ENCODE measurements at regions not wholly inside any gene's neighbourhood (a gene's known extent, or its start where the extent isn't known, plus 50 kb on each side); places are given as distances from the start of the nearest gene placed in this dataset.
"Not testable (repeated sequence)": the region's sequence is repeated elsewhere in the genome, so short reads cannot be mapped to it uniquely, and the experiment has no call there.

- Histone ChIP-seq H3K79me2 (ENCODE audit: control insufficient read depth, insufficient read depth, low read length, unreplicated experiment) (no peaks in the 10 kb centered on the region), H3K4me1 (ENCODE audit: control insufficient read depth, insufficient read depth, low read length, unreplicated experiment) (no peaks in the 10 kb centered on the region), H3K27ac (ENCODE audit: low read depth, low read length) (no peak overlapping the region), H2AFZ (ENCODE audit: low read length, unreplicated experiment) (no peak overlapping the region), H3K36me3 (ENCODE audit: insufficient read depth, low read length) (no peaks in the 10 kb centered on the region), H3K27me3 (ENCODE audit: insufficient read depth, low read length) (no peaks in the 10 kb centered on the region), H3K4me3 (ENCODE audit: low read depth, low read length) (no peak overlapping the region)
Observed at GRCh38 chr5:13601112-13601511, 343.4 kb downstream of the DNAH5 start.

DNA sequence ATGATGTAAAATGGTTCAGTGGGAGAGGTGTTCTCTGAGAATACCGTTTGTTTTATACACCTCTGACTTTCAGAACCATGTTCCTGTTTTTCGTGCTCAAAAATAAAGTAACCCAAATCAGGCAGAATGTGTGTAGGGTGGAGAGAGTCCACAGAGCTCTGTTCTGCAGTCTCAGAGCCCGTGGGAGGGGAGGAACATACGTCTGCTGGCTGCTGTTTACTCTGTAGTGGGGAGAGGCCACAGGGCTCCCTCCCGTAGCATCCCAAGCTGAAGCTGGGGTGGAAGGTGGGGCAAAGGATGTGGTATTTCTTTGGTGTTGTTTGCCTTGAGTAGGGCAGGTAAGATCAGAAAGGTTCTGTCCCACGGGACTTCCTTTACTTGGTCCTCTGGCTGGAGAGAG is 348.5 kb downstream of the DNAH5 start:
- Histone ChIP-seq H3K36me3 (ENCODE audit: insufficient read depth, low read length) (no peaks in the 10 kb centered on the region), H3K79me2 (ENCODE audit: control insufficient read depth, insufficient read depth, low read length, unreplicated experiment) (no peaks in the 10 kb centered on the region), H3K27ac (ENCODE audit: low read depth, low read length) (no peak overlapping the region), H2AFZ (ENCODE audit: low read length, unreplicated experiment) (no peak overlapping the region), H3K4me1 (ENCODE audit: control insufficient read depth, insufficient read depth, low read length, unreplicated experiment) (peaks cover 4% of the 10 kb centered on the region), H3K27me3 (ENCODE audit: insufficient read depth, low read length) (no peaks in the 10 kb centered on the region), H3K4me3 (ENCODE audit: low read depth, low read length) (no peak overlapping the region)

- no peaks in the 10 kb centered on the region for H3K79me2 ChIP-seq (ENCODE audit: control insufficient read depth, insufficient read depth, low read length, unreplicated experiment)
- H2AFZ ChIP-seq (ENCODE audit: low read length, unreplicated experiment): no peak overlapping the region
- peaks cover 4% of the 10 kb centered on the region for H3K4me1 ChIP-seq (ENCODE audit: control insufficient read depth, insufficient read depth, low read length, unreplicated experiment)
- H3K36me3 ChIP-seq (ENCODE audit: insufficient read depth, low read length): no peaks in the 10 kb centered on the region
- H3K27me3 ChIP-seq (ENCODE audit: insufficient read depth, low read length): no peaks in the 10 kb centered on the region
- H3K4me3 ChIP-seq (ENCODE audit: low read depth, low read length): no peak overlapping the region
- H3K27ac ChIP-seq (ENCODE audit: low read depth, low read length): no peak overlapping the region
Observed at GRCh38 chr5:13591621-13592020, 352.9 kb downstream of the DNAH5 start.

GRCh38 chr5:13585324-13585723 is 359.2 kb downstream of the DNAH5 start:
- no peaks in the 10 kb centered on the region for H3K36me3 ChIP-seq (ENCODE audit: insufficient read depth, low read length)
- H3K79me2 ChIP-seq (ENCODE audit: control insufficient read depth, insufficient read depth, low read length, unreplicated experiment): no peaks in the 10 kb centered on the region

GRCh38 chr5:13581914-13582313 is 362.6 kb downstream of the DNAH5 start:
- Histone ChIP-seq H3K4me1 (ENCODE audit: control insufficient read depth, insufficient read depth, low read length, unreplicated experiment) (no peaks in the 10 kb centered on the region), H3K27me3 (ENCODE audit: insufficient read depth, low read length) (no peaks in the 10 kb centered on the region), H3K79me2 (ENCODE audit: control insufficient read depth, insufficient read depth, low read length, unreplicated experiment) (no peaks in the 10 kb centered on the region), H3K27ac (ENCODE audit: low read depth, low read length) (no peak overlapping the region), H3K4me3 (ENCODE audit: low read depth, low read length) (no peak overlapping the region), H3K36me3 (ENCODE audit: insufficient read depth, low read length) (no peaks in the 10 kb centered on the region), H2AFZ (ENCODE audit: low read length, unreplicated experiment) (no peak overlapping the region)

More at GRCh38 chr5:13585324-13585723, 359.2 kb downstream of the DNAH5 start:
- H3K4me1 ChIP-seq (ENCODE audit: control insufficient read depth, insufficient read depth, low read length, unreplicated experiment): no peaks in the 10 kb centered on the region
- no peaks in the 10 kb centered on the region for H3K27me3 ChIP-seq (ENCODE audit: insufficient read depth, low read length)
- no peak overlapping the region for H3K4me3 ChIP-seq (ENCODE audit: low read depth, low read length)
- H3K27ac ChIP-seq (ENCODE audit: low read depth, low read length): no peak overlapping the region
- H2AFZ ChIP-seq (ENCODE audit: low read length, unreplicated experiment): no peak overlapping the region

- Histone ChIP-seq H3K4me3 (ENCODE audit: low read depth, low read length) (no peak overlapping the region), H2AFZ (ENCODE audit: low read length, unreplicated experiment) (no peak overlapping the region), H3K27me3 (ENCODE audit: insufficient read depth, low read length) (no peaks in the 10 kb centered on the region)
Observed at GRCh38 chr5:13581132-13581531, 363.4 kb downstream of the DNAH5 start.

DNA sequence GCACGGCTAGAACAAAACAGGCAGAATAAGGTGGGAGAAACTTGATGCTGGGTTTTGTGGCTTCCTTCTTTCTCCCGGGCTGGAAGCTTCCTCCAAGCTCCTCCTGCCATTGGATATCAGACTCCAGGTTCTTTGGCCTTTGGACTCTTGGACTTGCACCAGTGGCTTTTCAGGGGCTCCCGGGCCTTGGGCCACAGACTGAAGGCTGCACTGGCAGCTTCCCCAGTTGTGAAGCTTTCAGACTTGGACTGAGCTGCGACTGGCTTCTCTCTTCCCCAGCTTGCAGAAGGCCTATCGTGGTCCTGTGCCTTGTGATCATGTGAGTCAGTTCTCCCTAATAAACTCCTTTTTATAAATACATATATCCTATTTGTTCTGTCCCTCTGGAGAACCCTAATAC is 364.4 kb downstream of the DNAH5 start:
- Histone ChIP-seq H2AFZ (ENCODE audit: low read length, unreplicated experiment) (no peak overlapping the region), H3K27ac (ENCODE audit: low read depth, low read length) (no peak overlapping the region), H3K36me3 (ENCODE audit: insufficient read depth, low read length) (no peaks in the 10 kb centered on the region), H3K79me2 (ENCODE audit: control insufficient read depth, insufficient read depth, low read length, unreplicated experiment) (no peaks in the 10 kb centered on the region), H3K27me3 (ENCODE audit: insufficient read depth, low read length) (no peaks in the 10 kb centered on the region), H3K4me1 (ENCODE audit: control insufficient read depth, insufficient read depth, low read length, unreplicated experiment) (no peaks in the 10 kb centered on the region), H3K4me3 (ENCODE audit: low read depth, low read length) (no peak overlapping the region)

More at GRCh38 chr5:13581132-13581531, 363.4 kb downstream of the DNAH5 start:
- Histone ChIP-seq H3K36me3 (ENCODE audit: insufficient read depth, low read length) (no peaks in the 10 kb centered on the region), H3K79me2 (ENCODE audit: control insufficient read depth, insufficient read depth, low read length, unreplicated experiment) (no peaks in the 10 kb centered on the region), H3K27ac (ENCODE audit: low read depth, low read length) (no peak overlapping the region), H3K4me1 (ENCODE audit: control insufficient read depth, insufficient read depth, low read length, unreplicated experiment) (no peaks in the 10 kb centered on the region)

- not testable (repeated sequence) for H3K27me3 ChIP-seq (ENCODE audit: insufficient read depth, low read length); H3K27ac ChIP-seq (ENCODE audit: low read depth, low read length); H2AFZ ChIP-seq (ENCODE audit: low read length, unreplicated experiment); H3K4me1 ChIP-seq (ENCODE audit: control insufficient read depth, insufficient read depth, low read length, unreplicated experiment); H3K36me3 ChIP-seq (ENCODE audit: insufficient read depth, low read length); H3K79me2 ChIP-seq (ENCODE audit: control insufficient read depth, insufficient read depth, low read length, unreplicated experiment); H3K4me3 ChIP-seq (ENCODE audit: low read depth, low read length)
Observed at GRCh38 chr5:13579091-13579490, 365.4 kb downstream of the DNAH5 start.

DNA sequence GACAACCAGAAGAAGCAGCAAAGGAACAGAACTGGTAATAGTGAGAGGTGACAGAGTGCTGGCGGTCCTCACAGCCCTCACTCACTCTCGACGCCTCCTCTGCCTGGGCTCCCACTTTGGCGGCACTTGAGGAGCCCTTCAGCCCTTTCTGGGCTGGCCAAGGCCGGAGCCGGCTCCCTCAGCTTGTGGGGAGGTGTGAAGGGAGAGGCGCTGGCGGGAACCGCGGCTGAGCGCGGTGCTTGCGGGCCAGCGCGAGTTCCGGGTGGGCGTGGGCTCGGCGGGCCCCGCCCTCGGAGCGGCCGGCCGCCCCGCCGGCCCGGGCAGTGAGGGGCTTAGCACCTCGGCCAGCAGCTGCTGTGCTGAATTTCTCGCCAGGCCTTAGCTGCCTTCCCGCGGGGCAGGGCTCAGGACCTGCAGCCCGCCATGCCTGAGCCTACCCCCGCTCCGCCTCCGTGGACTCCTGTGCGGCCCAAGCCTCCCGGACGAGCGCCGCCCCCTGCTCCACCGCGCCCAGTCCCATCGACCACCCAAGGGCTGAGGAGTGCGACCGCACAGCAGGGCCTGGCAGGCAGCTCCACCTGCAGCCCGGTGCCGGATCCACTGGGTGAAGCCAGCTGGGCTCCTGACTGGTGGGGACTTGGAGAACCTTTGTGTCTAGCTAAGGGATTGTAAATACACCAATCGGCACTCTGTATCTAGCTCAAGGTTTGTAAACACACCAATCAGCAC is 366.0 kb downstream of the DNAH5 start:
- H2AFZ ChIP-seq (ENCODE audit: low read length, unreplicated experiment); H3K4me3 ChIP-seq (ENCODE audit: low read depth, low read length); H3K36me3 ChIP-seq (ENCODE audit: insufficient read depth, low read length); H3K4me1 ChIP-seq (ENCODE audit: control insufficient read depth, insufficient read depth, low read length, unreplicated experiment); H3K27ac ChIP-seq (ENCODE audit: low read depth, low read length); H3K79me2 ChIP-seq (ENCODE audit: control insufficient read depth, insufficient read depth, low read length, unreplicated experiment); H3K27me3 ChIP-seq (ENCODE audit: insufficient read depth, low read length): not testable (repeated sequence)

GRCh38 chr5:13574574-13574973 is 369.9 kb downstream of the DNAH5 start:
- Histone ChIP-seq H2AFZ (ENCODE audit: low read length, unreplicated experiment) (no peak overlapping the region), H3K4me1 (ENCODE audit: control insufficient read depth, insufficient read depth, low read length, unreplicated experiment) (no peaks in the 10 kb centered on the region), H3K27me3 (ENCODE audit: insufficient read depth, low read length) (no peaks in the 10 kb centered on the region), H3K4me3 (ENCODE audit: low read depth, low read length) (no peak overlapping the region), H3K79me2 (ENCODE audit: control insufficient read depth, insufficient read depth, low read length, unreplicated experiment) (no peaks in the 10 kb centered on the region), H3K36me3 (ENCODE audit: insufficient read depth, low read length) (no peaks in the 10 kb centered on the region), H3K27ac (ENCODE audit: low read depth, low read length) (no peak overlapping the region)

- Histone ChIP-seq H3K4me3 (ENCODE audit: low read depth, low read length) (no peak overlapping the region), H3K36me3 (ENCODE audit: insufficient read depth, low read length) (no peaks in the 10 kb centered on the region), H2AFZ (ENCODE audit: low read length, unreplicated experiment) (no peak overlapping the region), H3K27ac (ENCODE audit: low read depth, low read length) (no peak overlapping the region), H3K4me1 (ENCODE audit: control insufficient read depth, insufficient read depth, low read length, unreplicated experiment) (peaks cover 14% of the 10 kb centered on the region), H3K27me3 (ENCODE audit: insufficient read depth, low read length) (no peaks in the 10 kb centered on the region), H3K79me2 (ENCODE audit: control insufficient read depth, insufficient read depth, low read length, unreplicated experiment) (no peaks in the 10 kb centered on the region)
Observed at GRCh38 chr5:13572163-13572562, 372.3 kb downstream of the DNAH5 start.

All from ACC112 (cell line).